ENCODE measurements at regions not wholly inside any gene's neighbourhood (a gene's known extent, or its start where the extent isn't known, plus 50 kb on each side); places are given as distances from the start of the nearest gene placed in this dataset.

GRCh38 chr10:130401860-130402765 is 265.9 kb downstream of the GLRX3 start:
- TF ChIP-seq POLR2A (IDR thresholded peaks at IDR 0.05) (no peak), EP300 (IDR thresholded peaks at IDR 0.05; ENCODE audit: low read depth) (no peak)
